GM18519 (cell line): ENCODE measurements at regions not wholly inside any gene's neighbourhood (a gene's known extent, or its start where the extent isn't known, plus 50 kb on each side); places are given as distances from the start of the nearest gene placed in this dataset.
"Not testable (repeated sequence)": the region's sequence is repeated elsewhere in the genome, so short reads cannot be mapped to it uniquely, and the experiment has no call there.

Source experiments
- ATAC-seq: cut with Tn5 transposase; IDR thresholded peaks from one replicate; pipeline ENCODE4 v1.9.1; 2021; ENCODE audit warnings: mild to moderate bottlenecking, moderate library complexity; ENCODE audit not compliant: unreplicated experiment, low FRiP score

DNA sequence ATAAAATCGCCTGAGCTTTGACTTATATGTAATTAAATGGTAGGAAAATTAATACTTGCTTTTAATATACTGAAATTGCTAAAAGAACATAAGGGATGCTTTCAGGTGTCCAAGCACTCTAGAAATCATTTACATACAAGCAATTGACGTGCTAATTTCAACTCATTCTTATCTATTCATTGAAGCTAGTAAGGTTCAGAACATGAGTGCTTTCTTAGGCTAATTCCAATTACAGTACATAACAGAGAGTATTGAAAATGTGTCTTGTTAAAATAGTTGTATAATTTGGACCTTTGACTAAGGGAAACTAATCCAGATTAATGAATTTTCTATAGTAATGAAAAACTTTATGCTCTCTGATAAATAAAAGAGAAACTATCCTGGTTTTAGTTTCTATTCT lies 1016.4 kb upstream of the TYRP1 start:
- ATAC-seq: no peak

DNA sequence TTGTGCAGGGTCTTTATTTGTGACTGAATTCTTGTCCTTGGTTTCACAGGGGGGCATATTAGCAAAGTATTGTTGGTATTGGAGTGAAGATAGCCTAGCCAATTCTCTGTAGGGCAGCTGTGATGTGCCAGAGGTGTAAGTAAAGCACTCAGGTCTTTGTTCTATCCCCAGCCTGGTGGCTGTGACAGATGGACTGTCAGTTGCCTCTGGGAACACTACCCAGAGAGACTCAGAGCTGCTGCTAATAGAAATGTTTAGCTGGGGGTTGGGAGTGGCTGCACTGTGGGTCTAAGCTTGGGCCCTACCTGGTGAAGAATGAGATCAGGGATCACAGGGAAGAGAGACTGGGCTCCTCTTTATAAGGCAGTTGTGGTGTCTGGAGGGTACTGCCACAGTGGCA lies 1006.5 kb upstream of the TYRP1 start:
- ATAC-seq: no peak

GRCh38 chr9:11697126-11697525 lies 996.1 kb upstream of the TYRP1 start:
- ATAC-seq: no peak

GRCh38 chr9:11701706-11702105 lies 991.5 kb upstream of the TYRP1 start:
- ATAC-seq: no peak

GRCh38 chr9:11702548-11702947 lies 990.6 kb upstream of the TYRP1 start:
- no peak for ATAC-seq

DNA sequence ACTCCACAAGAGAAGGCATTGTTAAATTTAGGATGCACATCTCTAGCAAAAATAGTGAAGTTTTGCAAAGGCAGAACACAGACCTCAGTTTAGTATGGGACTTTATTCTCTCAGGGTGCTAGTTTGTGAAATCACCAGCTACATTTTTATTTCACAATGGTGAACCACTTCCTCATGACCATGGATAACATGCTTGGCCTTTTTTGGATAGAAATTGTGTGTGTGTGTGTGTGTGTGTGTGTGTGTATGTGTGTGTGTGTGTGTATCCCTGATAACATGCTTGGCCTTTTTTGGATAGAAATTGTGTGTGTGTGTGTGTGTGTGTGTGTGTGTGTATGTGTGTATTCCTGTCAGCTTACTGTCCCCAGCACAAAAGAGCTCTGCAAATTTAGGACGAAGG lies 989.0 kb upstream of the TYRP1 start:
- ATAC-seq: not testable (repeated sequence)

- ATAC-seq: no peak
These were observed 984.3 kb upstream of the TYRP1 start for GRCh38 chr9:11708899-11709298.

DNA sequence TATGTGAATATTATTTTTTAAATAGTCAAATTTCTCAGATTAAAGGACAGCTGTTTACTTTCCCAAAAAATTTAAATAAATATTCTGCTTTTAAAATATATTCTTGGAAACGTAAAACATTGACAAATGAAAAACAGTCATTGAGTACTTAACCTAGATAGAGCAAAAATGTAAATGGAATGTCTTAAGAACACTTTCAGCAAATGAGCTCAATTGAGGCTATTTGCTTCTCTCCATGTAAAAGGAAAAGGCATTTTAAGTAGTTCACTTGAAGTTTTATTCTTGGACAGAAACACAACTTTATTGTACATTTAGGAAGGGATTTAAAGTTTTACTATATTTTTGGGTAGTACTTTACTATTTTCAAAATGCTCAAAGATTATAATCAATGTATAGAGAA lies 983.6 kb upstream of the TYRP1 start:
- no peak for ATAC-seq

- ATAC-seq: no peak
These were observed 980.1 kb upstream of the TYRP1 start for GRCh38 chr9:11713077-11713476.

DNA sequence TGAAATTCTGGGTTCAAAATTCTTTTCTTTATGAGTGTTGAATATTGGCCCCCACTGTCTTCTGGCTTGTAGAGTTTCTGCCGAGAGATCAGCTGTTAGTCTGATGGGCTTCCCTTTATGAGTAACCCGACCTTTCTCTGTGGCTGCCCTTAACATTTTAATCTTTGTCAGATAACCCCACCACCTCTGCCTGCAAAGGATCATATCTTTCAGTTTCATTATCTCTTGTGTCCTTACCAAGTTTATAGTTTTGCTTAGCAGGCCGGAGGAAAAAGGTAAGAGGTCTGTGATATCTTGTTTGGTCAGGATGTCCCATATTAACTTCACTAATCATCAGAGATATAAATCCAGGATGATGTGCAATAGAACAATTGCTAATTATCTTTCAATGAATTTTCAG lies 970.2 kb upstream of the TYRP1 start:
- no peak for ATAC-seq

DNA sequence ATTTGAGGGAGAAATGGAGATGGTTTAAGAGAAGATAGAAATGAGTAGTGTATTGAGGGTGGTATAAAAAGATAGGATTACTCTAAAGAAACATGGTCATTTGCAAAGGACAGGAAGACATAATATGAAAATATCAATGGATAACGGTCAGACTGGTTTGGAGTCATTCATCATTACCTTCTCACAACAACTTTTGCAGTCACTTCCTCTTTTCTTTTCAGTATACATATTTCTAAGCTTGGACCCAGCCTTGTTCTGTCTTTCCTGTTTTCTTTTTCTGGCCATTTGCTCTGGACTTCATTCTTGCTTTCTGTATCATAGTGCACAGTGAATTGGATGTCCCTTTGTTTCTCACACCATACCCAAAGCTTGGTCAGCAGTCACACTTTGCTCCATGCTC lies 966.5 kb upstream of the TYRP1 start:
- no peak for ATAC-seq

GRCh38 chr9:11735391-11735790 lies 957.8 kb upstream of the TYRP1 start:
- ATAC-seq: no peak

DNA sequence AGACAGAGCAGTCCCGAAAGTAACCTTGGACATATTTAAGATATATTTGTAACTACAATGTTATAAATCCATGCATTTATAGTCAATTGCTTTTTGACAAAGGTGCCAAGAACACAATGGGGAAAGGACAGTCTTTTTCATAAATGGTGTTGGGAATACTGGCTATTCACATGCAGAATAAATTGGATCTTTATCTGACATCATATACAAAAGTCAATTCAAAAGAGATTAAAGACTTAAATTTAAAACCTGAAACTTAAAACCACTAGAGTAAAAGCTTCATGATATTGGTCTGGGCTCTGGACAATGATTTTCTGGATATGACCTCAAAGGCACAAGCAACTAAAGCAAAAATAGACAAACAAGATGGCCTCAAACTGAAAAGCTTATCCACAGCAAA lies 950.7 kb upstream of the TYRP1 start:
- no peak for ATAC-seq

DNA sequence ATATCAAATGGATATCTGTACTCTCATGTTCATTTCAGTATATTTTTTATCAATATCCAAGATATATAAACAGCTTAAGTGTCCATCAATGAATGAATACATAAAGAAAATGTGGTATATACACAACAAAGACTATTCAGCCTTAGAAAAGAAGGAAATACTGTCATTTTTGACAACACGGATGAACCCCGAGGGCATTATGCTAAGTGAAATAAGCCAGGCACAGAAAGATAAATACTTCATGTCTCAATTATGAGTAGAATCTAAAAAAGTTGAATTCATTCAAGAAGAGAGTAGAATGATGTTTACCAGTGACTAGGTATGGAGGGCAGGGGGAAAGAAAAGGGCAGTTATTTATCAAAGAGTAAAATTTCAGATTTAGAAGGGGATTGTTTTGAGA lies 949.8 kb upstream of the TYRP1 start:
- ATAC-seq: no peak

GRCh38 chr9:11749396-11749795 lies 943.8 kb upstream of the TYRP1 start:
- no peak for ATAC-seq

- ATAC-seq: no peak
These were observed 937.2 kb upstream of the TYRP1 start for GRCh38 chr9:11755951-11756350.

DNA sequence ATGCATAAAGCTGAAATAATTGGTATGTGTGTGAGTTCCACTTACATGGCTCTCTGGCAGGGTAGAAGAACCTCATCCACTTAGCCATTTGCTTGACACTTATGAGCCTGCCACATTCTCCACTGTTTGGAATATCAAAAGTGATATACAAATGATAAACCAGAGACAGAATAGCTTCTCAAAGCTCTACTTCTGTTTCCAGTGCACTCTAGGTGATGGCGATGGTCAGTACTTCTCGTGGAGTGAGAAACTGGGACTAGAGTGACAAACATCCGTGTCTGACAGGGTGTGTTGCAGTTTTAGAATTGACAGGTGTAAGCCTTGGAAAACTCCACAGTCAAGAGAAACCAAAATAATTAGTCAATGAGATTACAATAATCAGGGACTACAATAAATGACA lies 935.8 kb upstream of the TYRP1 start:
- no peak for ATAC-seq

DNA sequence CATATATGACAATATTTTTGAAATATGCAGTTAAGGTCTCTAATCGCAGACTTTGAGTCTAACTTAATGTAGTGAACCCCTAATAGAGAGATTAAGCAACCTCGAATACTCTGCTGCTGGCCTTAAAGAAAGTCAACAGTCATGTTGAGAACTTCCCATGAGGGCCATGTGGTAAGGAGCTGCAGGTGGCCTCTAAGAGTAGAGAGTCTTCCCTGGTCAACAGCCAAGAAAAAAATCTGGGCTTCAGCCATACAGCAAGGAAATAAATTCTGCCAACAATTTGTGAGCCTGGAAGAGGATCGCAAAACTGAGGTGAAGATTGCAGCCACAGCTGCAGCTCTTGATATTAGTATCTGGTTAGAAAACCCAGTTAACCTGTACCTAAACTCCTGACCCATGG lies 935.2 kb upstream of the TYRP1 start:
- ATAC-seq: no peak

- ATAC-seq: no peak
These were observed 913.2 kb upstream of the TYRP1 start for GRCh38 chr9:11779971-11780370.

GRCh38 chr9:11792870-11793269 lies 900.3 kb upstream of the TYRP1 start:
- no peak for ATAC-seq

- ATAC-seq: no peak
These were observed 898.2 kb upstream of the TYRP1 start for GRCh38 chr9:11794984-11795383.

DNA sequence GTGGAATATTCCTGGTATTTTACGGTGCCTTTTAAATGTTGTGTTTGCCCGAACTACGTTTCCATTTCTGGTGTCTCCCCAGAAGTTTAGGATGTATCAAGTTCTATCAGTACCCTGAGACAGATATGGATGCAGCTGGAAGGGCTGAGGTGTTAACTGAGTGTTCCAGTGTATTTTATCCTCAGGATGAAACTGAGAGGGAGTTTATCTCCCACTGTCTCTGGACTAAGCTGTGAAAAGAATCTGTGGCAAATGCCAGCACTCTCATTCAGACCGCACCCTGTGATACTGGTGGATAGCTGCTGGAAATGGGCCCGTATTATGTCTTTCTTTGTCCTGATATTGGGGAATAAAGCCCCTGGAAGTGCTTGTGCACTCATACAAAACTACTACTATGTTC lies 887.2 kb upstream of the TYRP1 start:
- ATAC-seq: no peak

- no peak for ATAC-seq
These were observed 871.7 kb upstream of the TYRP1 start for GRCh38 chr9:11821306-11821975.
